Retinal pigment epithelial cell (primary cell): ENCODE measurements at regions not wholly inside any gene's neighbourhood (a gene's known extent, or its start where the extent isn't known, plus 50 kb on each side); places are given as distances from the start of the nearest gene placed in this dataset.

Source experiments
- DNase-seq: peaks from one replicate; pipeline ENCODE4 v3.0.0-alpha.2; 2010; ENCODE audit warnings: low read depth
- H3K4me3 ChIP-seq: 2 replicates; pipeline ENCODE4 v1.5.1; 2011; ENCODE audit warnings: mild to moderate bottlenecking, low read length, control low read depth, moderate library complexity
- TF ChIP-seq, protein P1 (sequence below): conservative IDR thresholded peaks from 2 replicates; pipeline ENCODE4 v1.5.1; 2011; ENCODE audit warnings: low read depth, low read length, control low read depth, inconsistent platforms

DNA sequence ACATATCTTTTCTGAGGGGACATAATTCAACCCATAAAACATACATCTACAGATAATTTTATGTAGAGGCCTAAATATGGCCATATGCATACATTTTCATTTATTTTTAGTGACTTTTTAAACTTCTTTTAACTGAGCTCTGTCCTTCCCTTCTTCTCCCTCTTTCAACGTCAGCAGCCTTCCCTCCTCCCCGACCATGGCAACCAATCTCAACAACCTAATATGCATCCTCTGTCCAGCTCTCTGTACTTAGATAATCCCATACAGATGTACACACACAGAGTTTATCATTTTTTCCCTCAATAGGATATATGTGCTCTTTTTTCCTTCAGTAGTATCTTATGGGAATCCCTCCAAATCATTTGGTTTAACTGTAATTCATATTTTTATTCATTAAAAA is 94.3 kb downstream of the CCDC71L start:
- TF ChIP-seq, protein P1, sequence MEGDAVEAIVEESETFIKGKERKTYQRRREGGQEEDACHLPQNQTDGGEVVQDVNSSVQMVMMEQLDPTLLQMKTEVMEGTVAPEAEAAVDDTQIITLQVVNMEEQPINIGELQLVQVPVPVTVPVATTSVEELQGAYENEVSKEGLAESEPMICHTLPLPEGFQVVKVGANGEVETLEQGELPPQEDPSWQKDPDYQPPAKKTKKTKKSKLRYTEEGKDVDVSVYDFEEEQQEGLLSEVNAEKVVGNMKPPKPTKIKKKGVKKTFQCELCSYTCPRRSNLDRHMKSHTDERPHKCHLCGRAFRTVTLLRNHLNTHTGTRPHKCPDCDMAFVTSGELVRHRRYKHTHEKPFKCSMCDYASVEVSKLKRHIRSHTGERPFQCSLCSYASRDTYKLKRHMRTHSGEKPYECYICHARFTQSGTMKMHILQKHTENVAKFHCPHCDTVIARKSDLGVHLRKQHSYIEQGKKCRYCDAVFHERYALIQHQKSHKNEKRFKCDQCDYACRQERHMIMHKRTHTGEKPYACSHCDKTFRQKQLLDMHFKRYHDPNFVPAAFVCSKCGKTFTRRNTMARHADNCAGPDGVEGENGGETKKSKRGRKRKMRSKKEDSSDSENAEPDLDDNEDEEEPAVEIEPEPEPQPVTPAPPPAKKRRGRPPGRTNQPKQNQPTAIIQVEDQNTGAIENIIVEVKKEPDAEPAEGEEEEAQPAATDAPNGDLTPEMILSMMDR, result no peak
- H3K4me3 ChIP-seq, result no peak overlapping the region
- no peak for DNase-seq

DNA sequence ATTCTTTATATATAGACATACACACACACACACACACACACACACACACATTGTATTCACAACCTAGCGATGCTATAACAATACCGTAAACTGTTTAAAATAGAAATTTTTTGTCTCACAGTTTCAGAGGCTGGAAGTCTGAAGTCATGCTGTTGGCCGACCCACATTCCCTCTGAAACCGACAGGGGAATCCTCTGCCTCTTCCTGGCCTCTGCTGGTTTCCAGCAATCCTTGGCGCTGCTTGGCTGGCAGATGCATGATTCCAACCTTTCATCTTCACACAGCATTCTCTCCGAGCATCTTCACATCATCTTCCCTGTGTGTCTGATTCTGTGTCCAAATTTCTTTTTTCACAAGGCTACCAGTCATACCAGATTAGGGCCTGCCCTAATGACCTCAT is 94.8 kb downstream of the CCDC71L start:
- TF ChIP-seq, protein P1, result no peak
- H3K4me3 ChIP-seq, result no peak overlapping the region
- DNase-seq, result no peak

DNA sequence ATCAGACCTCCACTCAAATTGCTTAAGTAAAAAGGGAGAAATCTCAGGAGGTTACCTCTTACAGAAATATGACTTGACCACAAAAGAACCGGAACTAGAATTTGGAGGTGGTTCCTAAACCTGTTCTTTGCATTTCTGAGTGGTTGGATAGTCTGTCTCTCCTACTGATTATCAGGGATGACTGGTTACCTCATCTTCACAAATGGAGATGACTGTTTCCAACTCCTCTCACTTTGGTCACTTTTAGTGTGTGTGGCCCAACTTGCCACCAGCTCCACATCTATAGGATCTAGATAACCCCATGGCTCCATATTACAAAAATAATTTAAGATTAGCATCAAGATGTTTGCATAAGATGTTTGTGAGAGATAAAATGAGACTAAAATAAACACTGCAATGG is 95.5 kb downstream of the CCDC71L start:
- no peak for DNase-seq
- H3K4me3 ChIP-seq, result no peak overlapping the region
- TF ChIP-seq, protein P1, result no peak

DNA sequence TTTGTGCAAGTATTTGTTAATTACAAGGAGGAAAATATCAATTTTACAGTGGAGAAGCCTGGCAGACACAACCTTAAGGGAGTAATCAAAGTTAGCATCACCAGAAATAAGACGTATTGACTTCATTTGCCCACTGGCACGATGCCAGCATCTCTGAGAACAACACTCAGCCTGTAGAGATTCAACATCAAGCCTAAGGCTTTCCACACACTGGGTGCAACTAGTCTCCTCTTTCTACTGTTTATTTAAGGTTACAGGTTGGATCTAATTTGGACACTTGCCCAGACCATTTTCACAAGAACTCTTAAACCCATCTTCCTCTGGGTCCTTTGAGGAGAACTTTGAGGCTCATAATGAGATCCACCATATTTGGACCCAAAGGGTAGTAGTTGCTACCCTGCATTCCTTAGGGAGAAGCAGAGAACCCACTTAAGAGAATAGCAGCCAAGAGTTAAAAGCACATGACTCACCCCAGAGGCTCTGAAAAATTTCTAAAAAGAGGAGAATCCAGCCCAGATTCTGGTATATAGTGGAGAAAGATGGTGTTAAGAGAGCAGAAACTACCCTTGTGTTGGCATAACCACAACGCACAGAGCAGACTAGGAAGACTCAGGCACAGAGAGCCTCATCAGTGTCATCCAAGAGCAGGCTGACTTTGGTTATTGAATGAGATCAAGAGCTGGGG is 97.3 kb downstream of the CCDC71L start:
- no peak overlapping the region for H3K4me3 ChIP-seq
- TF ChIP-seq, protein P1, result no peak
- no peak for DNase-seq

DNA sequence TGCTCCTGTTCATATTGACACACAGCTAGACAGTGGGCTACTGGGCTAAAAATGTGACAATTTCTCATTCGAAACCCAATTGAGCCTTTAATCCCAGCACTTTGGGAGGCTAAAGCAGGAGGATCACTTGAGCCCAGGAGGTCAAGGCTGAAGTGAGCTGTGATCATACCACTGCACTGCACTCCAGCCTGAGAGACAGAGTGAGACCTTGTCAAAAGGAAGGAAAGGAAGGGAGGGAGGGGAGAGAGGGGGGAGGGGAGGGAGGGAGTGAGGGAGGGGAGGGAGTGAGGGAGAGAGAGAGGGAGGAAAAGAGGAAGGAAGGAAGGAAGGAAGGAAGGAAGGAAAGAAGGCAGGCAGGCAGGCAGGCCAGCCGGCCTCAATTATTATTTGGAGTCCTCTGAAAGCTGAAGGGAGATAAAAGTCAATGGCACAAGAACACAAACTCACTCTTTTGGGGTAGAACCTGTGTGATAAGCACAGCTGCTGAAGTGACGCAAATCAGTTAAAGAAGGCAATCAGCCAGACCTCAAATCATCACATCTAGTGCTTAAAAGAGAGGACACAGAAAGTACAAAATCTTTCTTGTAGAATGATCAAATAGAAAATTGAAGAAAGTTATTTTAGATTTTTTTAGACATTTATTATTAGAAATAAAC is 98.1 kb downstream of the CCDC71L start:
- no peak overlapping the region for H3K4me3 ChIP-seq
- no peak for DNase-seq
- TF ChIP-seq, protein P1, result no peak

DNA sequence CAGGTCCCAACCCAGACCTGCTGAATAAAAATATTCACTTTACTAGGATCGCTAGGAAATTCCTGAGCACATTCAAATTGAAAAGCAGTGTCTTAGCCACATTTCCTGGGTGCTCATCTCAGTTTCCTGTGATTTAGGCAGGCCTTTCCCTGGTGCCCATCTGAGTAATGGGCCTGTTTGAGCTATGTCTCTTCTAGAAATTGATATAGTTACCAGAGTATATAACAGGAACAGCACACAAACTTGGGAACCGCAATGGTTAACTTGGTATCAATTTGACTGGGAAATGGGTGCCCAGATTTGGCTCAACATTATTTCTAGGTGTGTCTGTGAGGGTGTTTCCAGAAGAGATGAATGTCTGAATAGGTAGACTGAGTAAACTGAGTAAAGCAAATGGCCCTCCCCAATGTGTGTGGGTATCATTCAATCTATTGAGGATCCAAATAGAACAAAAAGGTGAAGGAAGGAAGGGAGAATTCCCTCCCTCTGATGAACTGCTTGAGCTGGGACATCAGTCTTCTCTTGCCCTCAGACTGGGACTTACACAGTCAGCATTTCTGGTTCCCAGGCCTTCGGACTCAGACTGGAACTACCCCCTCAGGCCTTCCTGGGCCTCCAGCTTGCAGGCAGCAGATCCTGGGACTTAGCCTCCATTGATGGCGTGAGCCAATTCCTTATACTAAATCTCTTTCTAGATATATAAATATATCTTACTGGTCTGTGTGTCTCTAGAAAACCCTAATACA is 99.1 kb downstream of the CCDC71L start:
- no peak for DNase-seq
- TF ChIP-seq, protein P1, result no peak
- no peak overlapping the region for H3K4me3 ChIP-seq

DNA sequence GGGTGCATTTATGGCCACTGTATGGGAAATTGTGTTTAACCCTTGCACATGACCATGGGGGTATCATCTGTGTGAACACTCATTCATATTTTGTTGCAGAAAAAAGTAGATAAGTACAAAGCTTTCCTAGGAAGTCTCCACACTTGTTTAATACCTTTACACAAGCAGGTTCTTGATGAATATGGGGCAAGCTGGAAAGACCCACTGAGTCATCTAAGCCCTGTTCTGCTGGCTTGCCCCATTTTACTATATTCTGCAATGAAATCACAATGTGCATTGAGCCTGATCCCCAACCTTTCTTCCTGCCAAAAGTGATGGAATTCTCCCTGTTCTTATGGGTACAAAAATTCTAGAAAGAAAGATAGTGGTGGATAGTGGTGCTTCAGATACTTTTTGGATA is 99.8 kb downstream of the CCDC71L start:
- no peak overlapping the region for H3K4me3 ChIP-seq
- TF ChIP-seq, protein P1, result no peak
- no peak for DNase-seq
